Parathyroid adenoma (tissue), 2 donors: ENCODE measurements at regions not wholly inside any gene's neighbourhood (a gene's known extent, or its start where the extent isn't known, plus 50 kb on each side); places are given as distances from the start of the nearest gene placed in this dataset.
"Not testable (repeated sequence)": the region's sequence is repeated elsewhere in the genome, so short reads cannot be mapped to it uniquely, and the experiment has no call there.

Source experiments
- H2AFZ ChIP-seq: fragments of 300-600 bp; sonication (generic); one replicate; pipeline ENCODE4 v1.7.0; 2017; ENCODE audit warnings: antibody characterized with exemption, mild to moderate bottlenecking
- H3K27ac ChIP-seq: fragments of 300-600 bp; sonication (generic); one replicate; pipeline ENCODE4 v1.7.0; 2017
- H3K27me3 ChIP-seq: fragments of 300-600 bp; sonication (generic); one replicate; pipeline ENCODE4 v1.7.0; 2017; ENCODE audit warnings: low read length; ENCODE audit not compliant: control insufficient read depth, insufficient read depth
- H3K36me3 ChIP-seq: fragments of 300-600 bp; sonication (generic); one replicate; pipeline ENCODE4 v1.7.0; 2017; ENCODE audit warnings: low read length; ENCODE audit not compliant: control insufficient read depth, insufficient read depth
- H3K4me1 ChIP-seq: fragments of 300-600 bp; sonication (generic); one replicate; pipeline ENCODE4 v1.7.0; 2017; ENCODE audit warnings: control low read depth
- H3K4me2 ChIP-seq: fragments of 300-600 bp; sonication (generic); one replicate; pipeline ENCODE4 v1.7.0; 2017; ENCODE audit warnings: low read length
- H3K4me3 ChIP-seq: fragments of 300-600 bp; sonication (generic); one replicate; pipeline ENCODE4 v1.7.0; 2017; ENCODE audit warnings: low read depth, low read length
- H3K79me2 ChIP-seq: fragments of 300-600 bp; sonication (generic); one replicate; pipeline ENCODE4 v1.7.0; 2017; ENCODE audit warnings: control low read depth
- H3K9ac ChIP-seq: fragments of 300-600 bp; sonication (generic); one replicate; pipeline ENCODE4 v1.7.0; 2017; ENCODE audit warnings: mild to moderate bottlenecking
- H3K9me3 ChIP-seq: fragments of 300-600 bp; sonication (generic); one replicate; pipeline ENCODE4 v1.7.0; 2017; ENCODE audit warnings: low read length; ENCODE audit not compliant: control insufficient read depth
- CTCF ChIP-seq: fragments of 300-600 bp; sonication (generic); IDR thresholded peaks from one replicate; pipeline ENCODE4 v1.7.0; 2017; ENCODE audit warnings: antibody characterized with exemption, mild to moderate bottlenecking
- donor health status: primary hyperparathyroidism.

GRCh38 chr9:31587146-31587545 lies 797.3 kb upstream of the ACO1 start:
- H3K27ac ChIP-seq = no peak overlapping the region
- TF ChIP-seq CTCF = no peak
- H3K9me3 ChIP-seq = no peaks in the 10 kb centered on the region
- H3K36me3 ChIP-seq = no peaks in the 10 kb centered on the region
- no peak overlapping the region for H3K4me2 ChIP-seq
- no peak overlapping the region for H3K4me3 ChIP-seq
- H3K79me2 ChIP-seq = no peaks in the 10 kb centered on the region
- H3K27me3 ChIP-seq = no peaks in the 10 kb centered on the region
- no peaks in the 10 kb centered on the region for H3K4me1 ChIP-seq
- no peak overlapping the region for H3K9ac ChIP-seq
- no peak overlapping the region for H2AFZ ChIP-seq

DNA sequence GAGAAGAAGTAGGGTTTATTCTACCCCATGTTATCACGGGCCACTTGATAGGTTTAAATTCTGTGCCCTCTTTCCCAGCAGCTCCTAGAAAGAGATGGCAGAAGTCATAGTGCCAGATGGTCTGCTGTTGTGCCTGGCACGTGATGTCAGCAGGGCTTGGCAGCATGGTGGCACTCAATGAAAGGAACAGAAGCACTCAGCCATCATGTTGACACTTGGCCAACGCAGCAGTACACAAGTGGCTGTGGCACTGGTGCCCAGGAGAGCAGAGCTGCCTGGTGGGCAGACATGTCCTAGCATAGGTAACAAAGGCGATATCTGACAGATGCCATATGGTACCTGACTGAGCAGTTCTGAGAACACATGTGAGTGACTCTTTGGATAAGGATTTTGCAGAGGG lies 796.4 kb upstream of the ACO1 start:
- H3K27me3 ChIP-seq = no peaks in the 10 kb centered on the region
- H3K4me2 ChIP-seq = no peak overlapping the region
- no peaks in the 10 kb centered on the region for H3K4me1 ChIP-seq
- H3K4me3 ChIP-seq = no peak overlapping the region
- TF ChIP-seq CTCF = no peak
- H2AFZ ChIP-seq = no peak overlapping the region
- H3K9ac ChIP-seq = no peak overlapping the region
- H3K27ac ChIP-seq = no peak overlapping the region
- H3K9me3 ChIP-seq = no peaks in the 10 kb centered on the region
- H3K36me3 ChIP-seq = no peaks in the 10 kb centered on the region
- H3K79me2 ChIP-seq = no peaks in the 10 kb centered on the region

- Histone ChIP-seq H3K27ac (no peak overlapping the region), H3K36me3 (no peaks in the 10 kb centered on the region), H3K9me3 (no peaks in the 10 kb centered on the region), H3K4me3 (no peak overlapping the region), H3K4me2 (no peak overlapping the region), H3K27me3 (no peaks in the 10 kb centered on the region), H3K4me1 (no peaks in the 10 kb centered on the region), H3K79me2 (no peaks in the 10 kb centered on the region), H3K9ac (no peak overlapping the region), H2AFZ (no peak overlapping the region)
- no peak for TF ChIP-seq CTCF
Measured at GRCh38 chr9:31588756-31589155, 795.7 kb upstream of the ACO1 start.

- no peaks in the 10 kb centered on the region for H3K79me2 ChIP-seq
- no peaks in the 10 kb centered on the region for H3K9me3 ChIP-seq
- TF ChIP-seq CTCF = no peak
- no peaks in the 10 kb centered on the region for H3K27me3 ChIP-seq
- no peak overlapping the region for H3K9ac ChIP-seq
- no peak overlapping the region for H3K27ac ChIP-seq
- no peak overlapping the region for H3K4me3 ChIP-seq
- H3K36me3 ChIP-seq = no peaks in the 10 kb centered on the region
- no peak overlapping the region for H3K4me2 ChIP-seq
- H2AFZ ChIP-seq = no peak overlapping the region
- no peaks in the 10 kb centered on the region for H3K4me1 ChIP-seq
Measured at GRCh38 chr9:31590091-31590490, 794.4 kb upstream of the ACO1 start.

- H3K9ac ChIP-seq, H2AFZ ChIP-seq, H3K4me1 ChIP-seq, H3K27ac ChIP-seq, H3K79me2 ChIP-seq, H3K4me2 ChIP-seq, H3K4me3 ChIP-seq, H3K36me3 ChIP-seq, H3K27me3 ChIP-seq, H3K9me3 ChIP-seq: not testable (repeated sequence)
Measured at GRCh38 chr9:31597086-31597485, 787.4 kb upstream of the ACO1 start.
